ENCODE measurements at regions not wholly inside any gene's neighbourhood (a gene's known extent, or its start where the extent isn't known, plus 50 kb on each side); places are given as distances from the start of the nearest gene placed in this dataset.

DNA sequence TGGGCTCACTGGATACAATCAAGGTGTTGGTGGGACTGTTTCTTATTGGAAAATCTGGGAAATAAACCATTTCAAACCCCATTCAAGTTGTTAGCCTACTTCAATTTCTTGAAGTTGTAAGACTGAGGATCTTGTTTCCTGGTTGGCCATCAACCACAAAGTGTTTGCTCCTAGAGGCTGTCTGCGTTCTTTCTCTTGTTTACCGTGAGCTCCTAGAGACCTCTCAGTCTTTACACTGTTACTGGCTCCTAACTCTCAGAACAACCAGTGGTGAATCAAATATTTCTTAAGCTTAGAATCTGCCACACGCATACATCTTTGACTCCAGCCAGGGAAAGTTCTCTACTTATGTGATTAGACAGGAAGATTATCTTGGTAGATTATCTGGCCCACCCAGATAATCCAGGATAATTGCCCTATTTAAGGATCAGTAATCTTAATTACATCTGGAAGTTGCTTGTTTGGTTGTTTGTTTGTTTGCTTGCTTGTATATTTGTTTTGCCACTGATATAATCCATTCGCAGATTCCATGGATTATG is 798.7 kb downstream of the IPMK start:
- H3K4me3 ChIP-seq (ENCODE audit: low read depth, low read length) = no peak overlapping the region
- TF ChIP-seq, protein P1, sequence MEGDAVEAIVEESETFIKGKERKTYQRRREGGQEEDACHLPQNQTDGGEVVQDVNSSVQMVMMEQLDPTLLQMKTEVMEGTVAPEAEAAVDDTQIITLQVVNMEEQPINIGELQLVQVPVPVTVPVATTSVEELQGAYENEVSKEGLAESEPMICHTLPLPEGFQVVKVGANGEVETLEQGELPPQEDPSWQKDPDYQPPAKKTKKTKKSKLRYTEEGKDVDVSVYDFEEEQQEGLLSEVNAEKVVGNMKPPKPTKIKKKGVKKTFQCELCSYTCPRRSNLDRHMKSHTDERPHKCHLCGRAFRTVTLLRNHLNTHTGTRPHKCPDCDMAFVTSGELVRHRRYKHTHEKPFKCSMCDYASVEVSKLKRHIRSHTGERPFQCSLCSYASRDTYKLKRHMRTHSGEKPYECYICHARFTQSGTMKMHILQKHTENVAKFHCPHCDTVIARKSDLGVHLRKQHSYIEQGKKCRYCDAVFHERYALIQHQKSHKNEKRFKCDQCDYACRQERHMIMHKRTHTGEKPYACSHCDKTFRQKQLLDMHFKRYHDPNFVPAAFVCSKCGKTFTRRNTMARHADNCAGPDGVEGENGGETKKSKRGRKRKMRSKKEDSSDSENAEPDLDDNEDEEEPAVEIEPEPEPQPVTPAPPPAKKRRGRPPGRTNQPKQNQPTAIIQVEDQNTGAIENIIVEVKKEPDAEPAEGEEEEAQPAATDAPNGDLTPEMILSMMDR (IDR thresholded peaks at IDR 0.05; ENCODE audit: control insufficient read depth, extremely low read depth, insufficient read depth) = no peak
- peak; percentile 77 for DNase-seq (ENCODE audit: low read depth)

DNA sequence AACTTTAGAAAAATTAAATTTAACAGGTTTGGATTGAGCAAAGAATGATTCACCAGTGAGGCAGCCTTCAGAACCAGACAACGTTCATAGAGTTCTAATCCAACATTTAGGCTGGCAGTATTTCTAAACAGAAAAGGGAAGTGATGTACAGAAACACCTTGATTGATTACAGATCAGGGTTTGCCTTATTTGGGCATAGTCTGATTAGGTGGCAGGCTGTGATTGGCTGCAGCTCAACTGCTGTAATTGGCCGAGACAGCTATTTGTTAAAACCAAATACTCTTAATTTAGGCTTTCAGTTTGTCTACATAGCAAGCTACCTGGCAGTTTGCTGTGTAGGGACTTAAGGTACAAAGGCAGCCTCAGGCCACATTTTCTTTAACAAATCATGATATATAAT is 802.5 kb downstream of the IPMK start:
- TF ChIP-seq, protein P1 (IDR thresholded peaks at IDR 0.05; ENCODE audit: control insufficient read depth, extremely low read depth, insufficient read depth) = no peak
- DNase-seq (ENCODE audit: low read depth) = no peak
- no peak overlapping the region for H3K4me3 ChIP-seq (ENCODE audit: low read depth, low read length)

DNA sequence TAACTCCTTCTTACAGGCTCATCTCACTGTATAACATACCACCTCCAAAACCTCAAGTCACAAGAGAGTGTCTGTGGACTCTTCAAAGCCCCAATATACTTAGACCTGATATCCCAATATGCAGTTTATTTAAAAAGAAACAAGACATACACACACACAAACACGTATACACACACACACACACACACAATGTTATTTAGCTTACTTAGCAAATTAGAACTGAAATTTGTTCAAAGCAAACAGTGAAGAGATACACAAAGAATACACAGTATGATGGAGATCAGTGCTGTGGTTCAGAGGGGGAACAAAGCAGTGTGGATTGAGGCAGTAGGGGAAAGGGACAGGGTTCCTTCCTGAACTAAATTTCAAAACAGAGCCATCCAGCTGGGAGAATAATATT is 807.2 kb downstream of the IPMK start:
- no peak overlapping the region for H3K4me3 ChIP-seq (ENCODE audit: low read depth, low read length)
- no peak for DNase-seq (ENCODE audit: low read depth)
- TF ChIP-seq, protein P1 (IDR thresholded peaks at IDR 0.05; ENCODE audit: control insufficient read depth, extremely low read depth, insufficient read depth) = no peak

DNA sequence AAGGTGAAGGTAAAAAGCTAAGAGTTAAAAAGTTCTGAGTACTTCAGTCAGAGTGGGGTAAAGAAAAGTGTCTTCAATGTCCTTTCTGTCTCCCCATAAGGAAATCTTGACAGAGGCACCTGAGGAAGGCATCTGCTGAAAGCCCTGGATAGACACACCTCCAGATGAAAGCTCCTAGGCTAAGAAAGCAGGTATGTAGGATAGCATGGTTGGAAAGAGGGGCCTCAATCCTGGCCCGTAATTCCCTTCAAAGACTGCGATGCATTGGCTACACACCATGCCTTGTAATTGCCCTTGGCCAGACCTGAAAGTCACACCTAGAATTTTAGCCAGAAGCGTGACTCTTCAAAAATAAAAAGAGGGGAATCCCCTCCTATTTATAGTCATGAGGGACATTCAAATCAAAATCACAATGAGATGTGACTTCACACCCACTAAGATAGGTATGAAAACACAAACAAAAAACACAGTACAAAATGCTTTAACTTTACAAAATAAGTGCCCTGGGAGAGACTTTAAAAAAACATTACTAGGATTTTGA is 809.7 kb downstream of the IPMK start:
- TF ChIP-seq, protein P1 (IDR thresholded peaks at IDR 0.05; ENCODE audit: control insufficient read depth, extremely low read depth, insufficient read depth) = no peak
- H3K4me3 ChIP-seq (ENCODE audit: low read depth, low read length) = no peak overlapping the region
- no peak for DNase-seq (ENCODE audit: low read depth)

DNA sequence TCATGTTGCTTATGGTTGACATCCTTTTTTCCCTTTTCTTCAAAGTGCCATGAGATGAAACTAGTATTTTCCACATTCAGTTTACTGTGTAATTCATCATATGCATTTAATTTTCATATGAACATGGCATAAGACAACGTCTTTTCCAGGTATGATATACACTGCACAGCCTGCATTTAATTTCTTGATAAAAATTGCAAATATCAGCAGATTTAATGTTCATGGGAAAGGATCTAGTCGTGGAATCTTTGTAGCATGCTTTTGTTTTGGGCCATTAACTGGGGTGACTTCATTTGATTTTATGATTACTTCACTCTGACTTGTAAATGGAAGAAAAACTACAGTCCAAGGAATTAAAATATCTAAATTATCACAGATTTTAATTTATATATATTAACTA is 837.3 kb downstream of the IPMK start:
- TF ChIP-seq, protein P1 (IDR thresholded peaks at IDR 0.05; ENCODE audit: control insufficient read depth, extremely low read depth, insufficient read depth) = no peak
- no peak overlapping the region for H3K4me3 ChIP-seq (ENCODE audit: low read depth, low read length)
- no peak for DNase-seq (ENCODE audit: low read depth)

DNA sequence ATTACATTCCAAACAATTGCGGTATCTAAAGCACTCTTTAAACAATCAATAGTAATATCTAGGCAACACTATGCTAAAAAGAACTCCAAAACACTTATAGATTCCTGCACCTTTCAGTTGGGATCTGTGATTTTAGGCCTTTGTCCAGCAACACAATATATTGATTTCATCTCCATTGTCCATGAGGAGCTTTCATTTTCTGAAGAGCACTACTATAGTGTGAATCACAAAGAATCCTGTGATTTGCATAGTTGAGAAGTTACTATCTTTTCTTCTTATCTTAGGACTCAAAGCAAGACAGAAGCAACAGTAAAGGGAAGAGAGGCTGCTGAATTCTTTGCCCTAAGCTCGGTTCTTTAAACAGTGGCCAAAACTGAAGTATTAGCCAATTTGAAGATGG is 846.8 kb downstream of the IPMK start:
- H3K4me3 ChIP-seq (ENCODE audit: low read depth, low read length) = no peak overlapping the region
- DNase-seq (ENCODE audit: low read depth) = no peak
- TF ChIP-seq, protein P1 (IDR thresholded peaks at IDR 0.05; ENCODE audit: control insufficient read depth, extremely low read depth, insufficient read depth) = no peak

DNA sequence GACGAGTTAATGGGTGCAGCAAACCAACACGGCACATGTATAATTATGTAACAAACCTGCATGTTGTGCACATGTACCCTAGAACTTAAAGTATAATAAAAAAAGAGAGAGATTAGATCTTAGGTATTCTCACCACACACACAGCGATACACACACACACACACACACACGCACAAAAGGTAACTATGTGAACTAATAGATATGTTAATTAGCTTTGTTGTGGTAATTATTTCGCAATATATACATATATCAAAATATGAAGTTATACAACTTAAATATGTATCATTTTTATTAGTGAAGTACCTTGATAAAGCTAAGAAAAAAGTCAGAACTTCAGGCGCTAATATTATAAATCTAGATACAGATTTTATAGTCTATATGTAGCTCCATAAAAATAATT is 849.2 kb downstream of the IPMK start:
- DNase-seq (ENCODE audit: low read depth) = no peak
- no peak overlapping the region for H3K4me3 ChIP-seq (ENCODE audit: low read depth, low read length)
- TF ChIP-seq, protein P1 (IDR thresholded peaks at IDR 0.05; ENCODE audit: control insufficient read depth, extremely low read depth, insufficient read depth) = no peak
